Inferior parietal cortex (tissue), 1 donor: ENCODE measurements at regions not wholly inside any gene's neighbourhood (a gene's known extent, or its start where the extent isn't known, plus 50 kb on each side); places are given as distances from the start of the nearest gene placed in this dataset.
"Not testable (repeated sequence)": the region's sequence is repeated elsewhere in the genome, so short reads cannot be mapped to it uniquely, and the experiment has no call there.

Source experiments
- DNase-seq: peaks from one replicate; pipeline ENCODE4 v3.0.0-alpha.2; 2016; ENCODE audit errors: extremely low spot score

GRCh38 chr1:19591482-19592091 lies 52.5 kb upstream of the NBL1 start:
- DNase-seq: no peak

GRCh38 chr1:19585507-19585906 lies 58.6 kb upstream of the NBL1 start:
- no peak for DNase-seq

- DNase-seq: no peak
Measured at GRCh38 chr1:19582318-19582717, 61.8 kb upstream of the NBL1 start.

GRCh38 chr1:19581381-19581780 lies 62.7 kb upstream of the NBL1 start:
- no peak for DNase-seq

- DNase-seq: no peak
Measured at GRCh38 chr1:19577561-19577960, 66.5 kb upstream of the NBL1 start.

GRCh38 chr1:19577036-19577435 lies 67.1 kb upstream of the NBL1 start:
- DNase-seq: no peak

- DNase-seq: no peak
Measured at GRCh38 chr1:19569786-19570185, 74.3 kb upstream of the NBL1 start.

- DNase-seq: no peak
Measured at GRCh38 chr1:19567041-19567440, 77.1 kb upstream of the NBL1 start.

GRCh38 chr1:19564366-19564765 lies 79.0 kb upstream of the CAPZB start:
- no peak for DNase-seq

GRCh38 chr1:19563324-19564097 lies 78.2 kb upstream of the CAPZB start:
- DNase-seq: peak; percentile 50

- no peak for DNase-seq
Measured at GRCh38 chr1:19562847-19563246, 77.5 kb upstream of the CAPZB start.

- DNase-seq: no peak
Measured at GRCh38 chr1:19560480-19560879, 75.1 kb upstream of the CAPZB start.

- DNase-seq: no peak
Measured at GRCh38 chr1:19559641-19560040, 74.3 kb upstream of the CAPZB start.

GRCh38 chr1:19557609-19558051 lies 72.3 kb upstream of the CAPZB start:
- no peak for DNase-seq

GRCh38 chr1:19554090-19554489 lies 68.8 kb upstream of the CAPZB start:
- no peak for DNase-seq

- no peak for DNase-seq
Measured at GRCh38 chr1:19552291-19553010, 67.1 kb upstream of the CAPZB start.

- DNase-seq: not testable (repeated sequence)
Measured at GRCh38 chr1:19551837-19552236, 66.5 kb upstream of the CAPZB start.

GRCh38 chr1:19550437-19550836 lies 65.1 kb upstream of the CAPZB start:
- DNase-seq: not testable (repeated sequence)

- DNase-seq: no peak
Measured at GRCh38 chr1:19547814-19548213, 62.5 kb upstream of the CAPZB start.

GRCh38 chr1:19536519-19536918 lies 51.2 kb upstream of the CAPZB start:
- DNase-seq: no peak

GRCh38 chr1:19535214-19535613 lies 49.9 kb upstream of the CAPZB start:
- DNase-seq: no peak
